Tibial artery (tissue), 4 donors: ENCODE measurements at regions not wholly inside any gene's neighbourhood (a gene's known extent, or its start where the extent isn't known, plus 50 kb on each side); places are given as distances from the start of the nearest gene placed in this dataset.

ENCODE experiments used
- DNase-seq, 2 donors: peaks; one replicate each; pipeline ENCODE4 v3.0.0-alpha.2; 2019
- H3K27ac ChIP-seq, 2 donors: fragments of 200-600 bp; sonication (generic) in 1 of 2; 1 replicate in 1 of 2; 2 replicates in 1 of 2; pipeline ENCODE4 v1.5.1; 2018 to 2019; ENCODE audit warnings: mild to moderate bottlenecking in 1 of 2
- H3K27me3 ChIP-seq, 2 donors: fragments of 200-600 bp; sonication (generic) in 1 of 2; one replicate each; pipeline versions ENCODE4 v1.5.1 to v1.6.0; 2016 to 2019
- H3K36me3 ChIP-seq, 3 donors: fragments of 200-600 bp; sonication (generic) in 2 of 3; one replicate each; pipeline ENCODE4 v1.5.1; 2016 to 2019; ENCODE audit warnings: mild to moderate bottlenecking in 2 of 3
- H3K4me1 ChIP-seq, 4 donors: fragments of 200-600 bp; sonication (generic) in 2 of 4; 1 replicate in 3 of 4; 2 replicates in 1 of 4; pipeline ENCODE4 v1.5.1; 2016 to 2019
- H3K4me3 ChIP-seq, 2 donors: fragments of 200-600 bp; sonication (generic) in 1 of 2; 1 replicate in 1 of 2; 2 replicates in 1 of 2; pipeline ENCODE4 v1.5.1; 2018 to 2019; ENCODE audit warnings: mild to moderate bottlenecking in 2 of 2
- H3K9me3 ChIP-seq, 3 donors: fragments of 200-600 bp; sonication (generic) in 1 of 3; one replicate each; pipeline ENCODE4 v1.5.1; 2016 to 2019
- intact Hi-C: fragments of 100-400 bp; cut with DNase I; formaldehyde crosslinking; loops from one replicate; pipeline ENCODE4 v1.15.0; 2023; ENCODE audit warnings: low total_unique reads
- TF ChIP-seq, protein P1 (sequence below), 2 experiments: fragments of 200-600 bp in 1 of 2; fragments of 450-650 bp in 1 of 2; IDR thresholded peaks; one replicate each; pipeline ENCODE4 v1.5.1; 2017 to 2019; ENCODE audit warnings: antibody characterized with exemption in 2 of 2, mild to moderate bottlenecking in 1 of 2, moderate library complexity in 1 of 2

DNA sequence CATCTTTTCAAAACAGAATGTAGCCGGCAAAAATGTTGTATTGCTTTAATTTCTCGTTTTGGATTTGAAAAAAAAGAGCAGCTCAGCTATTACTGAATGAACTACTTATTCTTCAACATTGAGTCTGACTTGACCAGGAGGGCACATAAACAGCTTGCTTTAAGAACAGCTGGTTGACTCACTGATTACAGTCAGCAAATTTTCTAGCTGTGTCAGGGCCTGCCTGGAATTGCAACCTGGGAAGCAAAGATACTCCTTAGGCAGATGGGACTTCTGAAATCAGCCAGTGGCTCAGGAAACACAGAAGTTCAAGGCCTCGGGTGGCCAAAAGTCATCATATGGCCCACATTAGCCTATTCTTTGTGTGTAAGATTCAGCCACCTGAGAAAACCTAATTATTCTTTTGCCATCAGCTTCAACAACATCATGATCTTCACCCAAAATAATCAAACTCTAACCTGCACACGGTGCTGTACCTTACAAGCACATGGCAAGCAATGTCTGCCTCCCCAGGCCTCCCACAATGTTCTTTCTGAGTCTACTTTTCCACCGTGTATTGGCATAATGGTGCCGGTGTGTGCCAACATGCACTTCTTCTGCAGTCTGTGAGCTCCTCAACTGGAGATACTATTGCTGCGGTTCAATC, 307.2 kb downstream of the HHIPL2 start:
- Histone ChIP-seq H3K36me3 (no peaks in the 10 kb centered on the region), H3K4me1 (no peaks in the 10 kb centered on the region), H3K9me3 (no peaks in the 10 kb centered on the region), H3K27ac (no peak overlapping the region), H3K4me3 (no peak overlapping the region), H3K27me3 (no peaks in the 10 kb centered on the region)
- no peak for DNase-seq
- intact Hi-C loops = no loop called here
- TF ChIP-seq, protein P1, sequence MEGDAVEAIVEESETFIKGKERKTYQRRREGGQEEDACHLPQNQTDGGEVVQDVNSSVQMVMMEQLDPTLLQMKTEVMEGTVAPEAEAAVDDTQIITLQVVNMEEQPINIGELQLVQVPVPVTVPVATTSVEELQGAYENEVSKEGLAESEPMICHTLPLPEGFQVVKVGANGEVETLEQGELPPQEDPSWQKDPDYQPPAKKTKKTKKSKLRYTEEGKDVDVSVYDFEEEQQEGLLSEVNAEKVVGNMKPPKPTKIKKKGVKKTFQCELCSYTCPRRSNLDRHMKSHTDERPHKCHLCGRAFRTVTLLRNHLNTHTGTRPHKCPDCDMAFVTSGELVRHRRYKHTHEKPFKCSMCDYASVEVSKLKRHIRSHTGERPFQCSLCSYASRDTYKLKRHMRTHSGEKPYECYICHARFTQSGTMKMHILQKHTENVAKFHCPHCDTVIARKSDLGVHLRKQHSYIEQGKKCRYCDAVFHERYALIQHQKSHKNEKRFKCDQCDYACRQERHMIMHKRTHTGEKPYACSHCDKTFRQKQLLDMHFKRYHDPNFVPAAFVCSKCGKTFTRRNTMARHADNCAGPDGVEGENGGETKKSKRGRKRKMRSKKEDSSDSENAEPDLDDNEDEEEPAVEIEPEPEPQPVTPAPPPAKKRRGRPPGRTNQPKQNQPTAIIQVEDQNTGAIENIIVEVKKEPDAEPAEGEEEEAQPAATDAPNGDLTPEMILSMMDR (IDR thresholded peaks at IDR 0.05) = no peak

GRCh38 chr1:222239130-222239529, 308.8 kb downstream of the HHIPL2 start:
- H3K27ac ChIP-seq = no peak overlapping the region
- no peak overlapping the region for H3K4me3 ChIP-seq
- H3K4me1 ChIP-seq = no peaks in the 10 kb centered on the region
- DNase-seq = no peak
- TF ChIP-seq, protein P1 (IDR thresholded peaks at IDR 0.05) = no peak
- H3K9me3 ChIP-seq = no peaks in the 10 kb centered on the region
- no peaks in the 10 kb centered on the region for H3K27me3 ChIP-seq
- H3K36me3 ChIP-seq = no peaks in the 10 kb centered on the region
- intact Hi-C loops = no loop called here

DNA sequence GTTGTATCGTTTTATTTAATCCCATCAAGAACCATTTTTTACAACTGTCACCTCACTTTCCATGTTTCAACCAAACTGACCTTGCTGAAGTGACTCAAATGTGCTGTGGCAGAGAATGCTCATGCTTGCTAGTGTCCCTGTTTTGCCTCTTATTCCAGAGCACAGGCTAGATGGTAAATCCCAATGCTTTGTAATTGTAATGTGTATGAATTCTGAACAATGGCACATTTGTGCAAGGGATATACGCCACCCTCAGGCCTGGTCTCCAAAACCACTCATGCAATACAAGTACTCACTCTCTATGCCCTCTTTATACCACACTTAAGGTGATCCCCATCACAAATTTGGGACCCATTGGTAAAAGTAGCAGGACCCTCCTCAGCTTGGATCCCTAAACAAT, 313.6 kb downstream of the HHIPL2 start:
- Histone ChIP-seq H3K27me3 (no peaks in the 10 kb centered on the region), H3K4me3 (no peak overlapping the region), H3K4me1 (no peaks in the 10 kb centered on the region), H3K27ac (no peak overlapping the region), H3K9me3 (no peaks in the 10 kb centered on the region), H3K36me3 (no peaks in the 10 kb centered on the region)
- intact Hi-C loops = no loop called here
- TF ChIP-seq, protein P1 (IDR thresholded peaks at IDR 0.05) = no peak
- no peak for DNase-seq

- H3K27me3 ChIP-seq = no peaks in the 10 kb centered on the region
- H3K27ac ChIP-seq = no peak overlapping the region
- H3K4me1 ChIP-seq = no peaks in the 10 kb centered on the region
- intact Hi-C loops = no loop called here
- H3K9me3 ChIP-seq = no peaks in the 10 kb centered on the region
- TF ChIP-seq, protein P1 (IDR thresholded peaks at IDR 0.05) = no peak
- H3K4me3 ChIP-seq = no peak overlapping the region
- H3K36me3 ChIP-seq = no peaks in the 10 kb centered on the region
- DNase-seq = no peak
These were observed 314.3 kb downstream of the HHIPL2 start for GRCh38 chr1:222233444-222234158.

DNA sequence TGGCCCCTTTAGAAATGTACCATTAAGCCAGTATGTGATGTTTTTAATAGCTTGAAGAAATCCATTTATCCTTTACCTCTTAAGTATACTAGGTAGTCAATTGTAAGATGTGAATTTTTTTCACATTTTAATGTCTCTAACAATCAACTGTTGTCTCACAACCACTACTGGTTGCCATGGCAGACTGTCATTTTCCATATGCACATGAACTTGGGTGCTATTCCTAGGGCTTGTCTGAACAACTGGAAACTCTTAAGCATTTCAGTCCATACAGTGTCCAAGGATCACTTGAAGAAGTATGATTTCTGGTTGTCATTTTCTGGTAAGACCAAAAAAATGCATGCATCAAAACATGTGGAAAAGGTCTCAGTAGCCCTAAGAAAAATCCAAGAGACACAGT, 315.1 kb downstream of the HHIPL2 start:
- intact Hi-C loops = no loop called here
- no peak overlapping the region for H3K27ac ChIP-seq
- TF ChIP-seq, protein P1 (IDR thresholded peaks at IDR 0.05) = no peak
- no peak for DNase-seq
- no peaks in the 10 kb centered on the region for H3K4me1 ChIP-seq
- H3K36me3 ChIP-seq = no peaks in the 10 kb centered on the region
- no peaks in the 10 kb centered on the region for H3K27me3 ChIP-seq
- H3K4me3 ChIP-seq = no peak overlapping the region
- H3K9me3 ChIP-seq = no peaks in the 10 kb centered on the region
